ENCODE measurements at regions not wholly inside any gene's neighbourhood (a gene's known extent, or its start where the extent isn't known, plus 50 kb on each side); places are given as distances from the start of the nearest gene placed in this dataset.

- peaks cover 4% of the 10 kb centered on the region in 2 donors for H3K9me3 ChIP-seq (ENCODE audit: control insufficient read depth in 1 of 2, low read length in 2 of 2)
- H3K4me1 ChIP-seq (ENCODE audit: control insufficient read depth in 1 of 2, insufficient read depth in 2 of 2, low read length in 2 of 2), result no peaks in the 10 kb centered on the region
Observed at GRCh38 chr6:169052462-169052861, 201.2 kb downstream of the THBS2 start.

DNA sequence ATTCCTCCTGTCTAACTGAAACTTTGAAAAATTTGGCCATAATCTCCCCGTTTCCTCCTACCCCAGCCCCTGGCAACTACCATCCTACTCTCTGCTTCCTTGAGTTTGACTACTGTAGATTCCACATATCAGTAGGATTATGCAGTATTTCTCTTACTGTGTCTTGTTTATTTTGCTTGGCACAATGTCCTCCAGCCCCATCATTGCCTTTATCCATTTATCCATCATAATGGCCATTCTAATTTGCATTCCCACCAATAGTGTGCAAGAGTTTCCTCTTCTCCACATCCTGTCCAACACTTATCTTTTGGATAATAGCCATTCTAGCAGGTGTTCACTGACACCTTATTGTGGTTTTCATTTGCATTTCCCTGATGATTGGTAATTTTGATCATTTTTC lies 202.3 kb downstream of the THBS2 start:
- peaks cover 4% of the 10 kb centered on the region in 2 donors for H3K9me3 ChIP-seq (ENCODE audit: control insufficient read depth in 1 of 2, low read length in 2 of 2)
- H3K4me1 ChIP-seq (ENCODE audit: control insufficient read depth in 1 of 2, insufficient read depth in 2 of 2, low read length in 2 of 2), result no peaks in the 10 kb centered on the region
- H3K36me3 ChIP-seq (ENCODE audit: control insufficient read depth in 1 of 2, insufficient read depth in 2 of 2, low read length in 2 of 2), result no peaks in the 10 kb centered on the region
- H3K4me3 ChIP-seq (ENCODE audit: low read depth in 1 of 2, low read length in 2 of 2), result no peak overlapping the region
- H3K27me3 ChIP-seq (ENCODE audit: low read depth, low read length), result no peaks in the 10 kb centered on the region
- no peak overlapping the region for H3K27ac ChIP-seq (ENCODE audit: low read length)

More at GRCh38 chr6:169052462-169052861, 201.2 kb downstream of the THBS2 start:
- Histone ChIP-seq H3K4me3 (ENCODE audit: low read depth in 1 of 2, low read length in 2 of 2) (no peak overlapping the region), H3K27me3 (ENCODE audit: low read depth, low read length) (no peaks in the 10 kb centered on the region), H3K27ac (ENCODE audit: low read length) (no peak overlapping the region), H3K36me3 (ENCODE audit: control insufficient read depth in 1 of 2, insufficient read depth in 2 of 2, low read length in 2 of 2) (no peaks in the 10 kb centered on the region)

- Histone ChIP-seq H3K36me3 (ENCODE audit: control insufficient read depth in 1 of 2, insufficient read depth in 2 of 2, low read length in 2 of 2) (no peaks in the 10 kb centered on the region), H3K4me1 (ENCODE audit: control insufficient read depth in 1 of 2, insufficient read depth in 2 of 2, low read length in 2 of 2) (no peaks in the 10 kb centered on the region), H3K27ac (ENCODE audit: low read length) (no peak overlapping the region), H3K9me3 (ENCODE audit: control insufficient read depth in 1 of 2, low read length in 2 of 2) (no peaks in the 10 kb centered on the region), H3K27me3 (ENCODE audit: low read depth, low read length) (no peaks in the 10 kb centered on the region), H3K4me3 (ENCODE audit: low read depth in 1 of 2, low read length in 2 of 2) (no peak overlapping the region)
Observed at GRCh38 chr6:169048865-169049205, 204.8 kb downstream of the THBS2 start.

DNA sequence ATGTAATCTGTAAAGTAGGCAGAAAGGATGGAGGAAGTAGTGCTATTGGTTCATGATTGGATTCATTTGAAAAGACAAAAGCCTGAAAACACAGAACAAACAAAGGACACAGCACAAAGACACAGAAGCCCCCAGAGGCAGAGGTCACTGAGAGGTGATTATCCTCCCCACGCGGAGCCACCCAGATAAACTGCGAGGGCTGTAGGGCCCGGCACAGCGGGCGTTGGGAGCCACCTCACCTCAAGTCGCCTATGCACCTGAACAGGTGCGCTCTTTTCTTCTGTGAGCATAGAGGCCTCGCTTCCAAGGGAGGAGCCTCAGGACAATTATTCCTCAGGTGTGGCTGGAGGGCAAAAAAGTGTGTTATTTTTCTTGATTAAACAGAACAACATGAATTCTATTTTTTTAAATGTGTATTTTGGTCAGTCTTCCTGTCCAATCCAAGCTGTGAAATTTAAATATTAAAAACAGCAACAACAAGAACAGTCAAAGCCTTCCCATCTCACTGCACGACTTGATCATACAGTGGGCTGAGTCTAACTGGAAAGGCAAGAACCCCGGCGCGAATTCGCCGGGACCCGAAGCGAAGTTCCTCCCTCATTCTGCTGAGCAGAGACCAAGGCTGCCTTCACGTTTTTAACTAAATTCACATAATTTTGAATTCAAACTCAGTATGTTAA lies 205.3 kb downstream of the THBS2 start:
- H3K27ac ChIP-seq (ENCODE audit: low read length), result no peak overlapping the region
- H3K36me3 ChIP-seq (ENCODE audit: control insufficient read depth in 1 of 2, insufficient read depth in 2 of 2, low read length in 2 of 2), result no peaks in the 10 kb centered on the region
- H3K9me3 ChIP-seq (ENCODE audit: control insufficient read depth in 1 of 2, low read length in 2 of 2), result no peaks in the 10 kb centered on the region
- peaks cover 0 to 1% of the 10 kb centered on the region in 2 donors for H3K4me1 ChIP-seq (ENCODE audit: control insufficient read depth in 1 of 2, insufficient read depth in 2 of 2, low read length in 2 of 2)
- no peak overlapping the region for H3K4me3 ChIP-seq (ENCODE audit: low read depth in 1 of 2, low read length in 2 of 2)
- no peaks in the 10 kb centered on the region for H3K27me3 ChIP-seq (ENCODE audit: low read depth, low read length)

DNA sequence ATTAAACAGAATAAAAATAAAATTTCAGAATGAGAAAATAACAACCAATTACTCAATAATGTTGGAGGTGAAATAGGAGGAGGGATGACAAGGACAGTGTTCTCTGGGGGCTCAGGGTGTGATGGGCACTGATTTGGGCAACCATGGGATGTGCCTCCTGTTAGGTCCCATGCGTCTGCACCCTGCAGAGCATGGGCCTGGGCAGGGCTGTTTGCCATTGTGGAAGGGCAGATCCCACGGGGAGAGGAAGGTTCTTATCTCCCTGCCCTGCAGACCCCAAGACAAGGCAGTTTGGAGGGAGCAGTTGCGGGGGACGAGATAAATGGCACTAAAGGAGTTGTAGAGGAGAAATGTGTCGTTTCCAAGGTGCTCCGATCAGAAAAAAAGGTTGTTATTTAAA lies 206.3 kb downstream of the THBS2 start:
- Histone ChIP-seq H3K27ac (ENCODE audit: low read length) (no peak overlapping the region), H3K27me3 (ENCODE audit: low read depth, low read length) (no peaks in the 10 kb centered on the region)

DNA sequence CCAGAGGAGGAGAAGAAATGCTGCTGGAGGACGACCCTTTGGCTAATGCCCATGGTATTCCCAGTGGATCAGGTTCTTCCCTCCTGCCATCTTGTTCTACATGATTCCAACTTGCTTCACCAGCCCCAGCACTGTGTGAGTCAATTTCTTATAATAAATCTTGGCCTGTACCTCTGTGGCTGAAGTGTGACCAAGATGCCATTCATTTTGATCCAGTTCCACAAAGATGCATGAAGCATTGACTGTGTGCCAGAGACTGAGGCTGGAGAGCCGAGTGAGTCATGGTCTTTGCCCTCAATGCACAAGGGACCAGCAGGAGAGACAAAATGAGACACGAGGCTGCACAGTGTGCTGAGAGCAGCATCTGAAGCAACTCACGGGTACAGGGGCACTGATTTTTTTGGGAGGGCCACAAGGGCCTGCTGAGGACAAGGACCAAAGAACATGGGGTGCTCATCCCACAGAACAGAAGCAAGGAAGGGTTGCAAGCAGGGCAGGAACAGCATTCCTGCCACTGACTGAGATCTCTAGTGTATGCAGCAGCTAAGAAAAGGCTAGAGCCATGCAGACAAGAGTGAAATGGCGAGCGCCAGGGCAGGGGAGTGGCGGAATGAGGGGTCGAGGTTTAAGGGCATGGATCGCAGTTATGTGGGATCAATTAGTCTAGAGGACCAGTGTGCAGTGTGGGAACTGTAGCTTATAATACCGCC lies 207.0 kb downstream of the THBS2 start:
- H3K9me3 ChIP-seq (ENCODE audit: control insufficient read depth in 1 of 2, low read length in 2 of 2), result no peaks in the 10 kb centered on the region
- H3K27me3 ChIP-seq (ENCODE audit: low read depth, low read length), result no peaks in the 10 kb centered on the region
- peaks cover 0 to 4% of the 10 kb centered on the region in 2 donors for H3K4me1 ChIP-seq (ENCODE audit: control insufficient read depth in 1 of 2, insufficient read depth in 2 of 2, low read length in 2 of 2)
- no peaks in the 10 kb centered on the region for H3K36me3 ChIP-seq (ENCODE audit: control insufficient read depth in 1 of 2, insufficient read depth in 2 of 2, low read length in 2 of 2)
- H3K27ac ChIP-seq (ENCODE audit: low read length), result no peak overlapping the region
- no peak overlapping the region for H3K4me3 ChIP-seq (ENCODE audit: low read depth in 1 of 2, low read length in 2 of 2)

More for the DNA sequence above, 206.3 kb downstream of the THBS2 start:
- H3K36me3 ChIP-seq (ENCODE audit: control insufficient read depth in 1 of 2, insufficient read depth in 2 of 2, low read length in 2 of 2), result no peaks in the 10 kb centered on the region
- H3K4me1 ChIP-seq (ENCODE audit: control insufficient read depth in 1 of 2, insufficient read depth in 2 of 2, low read length in 2 of 2), result peaks cover 0 to 4% of the 10 kb centered on the region in 2 donors
- no peaks in the 10 kb centered on the region for H3K9me3 ChIP-seq (ENCODE audit: control insufficient read depth in 1 of 2, low read length in 2 of 2)
- no peak overlapping the region for H3K4me3 ChIP-seq (ENCODE audit: low read depth in 1 of 2, low read length in 2 of 2)

DNA sequence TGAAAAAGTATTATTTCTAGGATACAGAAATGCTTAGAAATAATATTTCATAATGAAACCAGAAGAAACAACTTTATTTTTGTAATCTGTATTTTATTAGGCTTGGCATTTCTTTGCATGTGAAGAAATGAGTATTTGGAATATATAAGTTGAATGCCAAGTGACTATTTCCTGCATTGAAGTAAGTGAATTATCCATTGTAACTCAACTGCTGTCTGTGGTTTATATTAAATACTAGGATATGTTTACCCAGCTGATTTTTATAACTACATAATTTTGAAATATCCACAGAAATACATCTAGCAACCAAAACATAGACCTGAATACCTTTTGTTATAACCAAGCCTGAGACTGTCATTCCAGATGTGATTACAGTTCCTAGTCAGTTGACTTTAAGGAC lies 207.6 kb downstream of the THBS2 start:
- H3K4me3 ChIP-seq (ENCODE audit: low read depth in 1 of 2, low read length in 2 of 2), result no peak overlapping the region
- no peaks in the 10 kb centered on the region for H3K27me3 ChIP-seq (ENCODE audit: low read depth, low read length)
- no peak overlapping the region for H3K27ac ChIP-seq (ENCODE audit: low read length)
- H3K9me3 ChIP-seq (ENCODE audit: control insufficient read depth in 1 of 2, low read length in 2 of 2), result no peaks in the 10 kb centered on the region
- H3K4me1 ChIP-seq (ENCODE audit: control insufficient read depth in 1 of 2, insufficient read depth in 2 of 2, low read length in 2 of 2), result peaks cover 0 to 4% of the 10 kb centered on the region in 2 donors
- H3K36me3 ChIP-seq (ENCODE audit: control insufficient read depth in 1 of 2, insufficient read depth in 2 of 2, low read length in 2 of 2), result no peaks in the 10 kb centered on the region

DNA sequence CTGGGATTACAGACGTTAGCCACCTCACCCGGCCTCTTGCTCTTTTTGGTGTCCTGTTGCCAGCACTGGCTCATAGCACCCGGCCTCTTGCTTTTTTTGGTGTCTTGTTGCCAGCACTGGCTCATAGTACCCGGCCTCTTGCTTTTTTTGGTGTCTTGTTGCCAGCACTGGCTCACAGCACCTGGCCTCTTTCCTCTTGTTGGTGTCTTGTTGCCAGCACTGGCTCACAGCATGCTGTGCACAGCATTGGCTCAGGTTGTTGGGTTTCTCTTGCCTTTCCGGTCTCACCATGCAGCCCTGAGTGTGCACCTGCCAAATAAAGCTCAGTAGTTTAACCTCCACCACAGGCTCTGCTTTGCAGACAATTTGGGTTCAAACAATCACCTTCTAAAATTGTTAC lies 208.2 kb downstream of the THBS2 start:
- no peaks in the 10 kb centered on the region for H3K27me3 ChIP-seq (ENCODE audit: low read depth, low read length)
- H3K4me3 ChIP-seq (ENCODE audit: low read depth in 1 of 2, low read length in 2 of 2), result no peak overlapping the region
- peaks cover 0 to 4% of the 10 kb centered on the region in 2 donors for H3K4me1 ChIP-seq (ENCODE audit: control insufficient read depth in 1 of 2, insufficient read depth in 2 of 2, low read length in 2 of 2)
- H3K9me3 ChIP-seq (ENCODE audit: control insufficient read depth in 1 of 2, low read length in 2 of 2), result no peaks in the 10 kb centered on the region
- no peaks in the 10 kb centered on the region for H3K36me3 ChIP-seq (ENCODE audit: control insufficient read depth in 1 of 2, insufficient read depth in 2 of 2, low read length in 2 of 2)
- no peak overlapping the region for H3K27ac ChIP-seq (ENCODE audit: low read length)

DNA sequence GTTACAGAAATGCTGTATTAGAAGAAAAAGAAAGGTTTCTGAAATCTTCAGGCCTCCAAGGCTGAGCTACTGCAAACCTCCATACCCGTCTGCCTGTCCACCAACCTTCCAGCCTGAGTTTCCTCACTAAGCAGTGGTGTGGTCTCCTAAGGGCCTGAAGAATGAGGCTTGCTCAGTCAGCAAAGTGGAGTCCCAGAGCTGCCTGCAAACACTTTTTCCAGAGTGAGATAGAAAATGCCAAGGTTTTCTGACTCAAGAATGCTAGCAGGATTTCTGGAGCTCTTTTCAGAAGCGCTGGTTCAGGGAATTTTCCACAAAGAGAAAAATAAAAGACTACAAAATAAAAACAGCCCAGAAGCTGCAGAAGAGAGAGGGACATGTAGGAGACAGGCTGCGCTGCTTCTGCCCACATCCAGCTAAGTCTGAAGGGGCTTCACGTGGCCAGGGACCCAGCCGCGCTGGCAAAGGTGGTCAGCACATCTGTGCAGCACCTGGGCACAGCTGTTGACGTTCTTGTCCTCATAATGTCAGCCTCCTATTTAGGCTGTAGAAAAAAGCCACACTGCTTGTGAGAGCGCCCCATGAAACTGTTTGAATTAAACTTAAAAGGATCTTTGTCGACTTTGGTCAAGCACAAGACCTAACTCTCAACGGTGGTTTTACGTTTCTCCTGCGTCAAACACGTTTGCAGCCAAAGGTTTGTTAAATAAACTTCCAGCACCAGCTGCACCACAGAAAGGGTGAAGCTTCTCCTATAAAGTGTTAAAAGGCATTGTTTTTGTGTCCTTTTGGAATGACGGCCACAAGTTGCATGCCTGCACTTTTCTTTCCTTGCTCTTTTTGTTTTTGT lies 209.0 kb downstream of the THBS2 start:
- Histone ChIP-seq H3K27ac (ENCODE audit: low read length) (no peak overlapping the region), H3K36me3 (ENCODE audit: control insufficient read depth in 1 of 2, insufficient read depth in 2 of 2, low read length in 2 of 2) (no peaks in the 10 kb centered on the region), H3K9me3 (ENCODE audit: control insufficient read depth in 1 of 2, low read length in 2 of 2) (no peaks in the 10 kb centered on the region), H3K4me3 (ENCODE audit: low read depth in 1 of 2, low read length in 2 of 2) (no peak overlapping the region), H3K4me1 (ENCODE audit: control insufficient read depth in 1 of 2, insufficient read depth in 2 of 2, low read length in 2 of 2) (peaks cover 0 to 4% of the 10 kb centered on the region in 2 donors), H3K27me3 (ENCODE audit: low read depth, low read length) (no peaks in the 10 kb centered on the region)

DNA sequence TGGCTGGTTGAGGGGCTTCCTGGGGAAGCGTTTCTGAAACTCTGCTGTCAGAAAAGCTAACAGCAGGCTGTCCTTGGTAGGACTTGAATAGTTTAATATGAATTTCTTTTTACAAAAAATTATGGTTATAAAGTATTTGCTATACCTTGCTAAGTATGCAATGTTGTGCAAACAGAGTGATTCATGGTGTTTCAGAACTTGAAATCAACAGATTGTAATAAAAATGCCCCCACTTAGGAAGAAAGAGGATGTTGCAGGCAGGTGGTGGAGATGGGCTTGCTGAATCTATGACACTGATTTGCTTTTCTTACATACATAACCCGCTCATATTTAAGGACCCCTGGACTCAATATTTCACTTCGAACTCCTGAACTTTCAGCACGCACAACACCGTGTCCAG lies 211.6 kb downstream of the THBS2 start:
- no peak overlapping the region for H3K4me3 ChIP-seq (ENCODE audit: low read depth in 1 of 2, low read length in 2 of 2)
- H3K4me1 ChIP-seq (ENCODE audit: control insufficient read depth in 1 of 2, insufficient read depth in 2 of 2, low read length in 2 of 2), result peaks cover 0 to 4% of the 10 kb centered on the region in 2 donors
- no peaks in the 10 kb centered on the region for H3K9me3 ChIP-seq (ENCODE audit: control insufficient read depth in 1 of 2, low read length in 2 of 2)
- H3K27ac ChIP-seq (ENCODE audit: low read length), result no peak overlapping the region
- no peaks in the 10 kb centered on the region for H3K36me3 ChIP-seq (ENCODE audit: control insufficient read depth in 1 of 2, insufficient read depth in 2 of 2, low read length in 2 of 2)
- no peaks in the 10 kb centered on the region for H3K27me3 ChIP-seq (ENCODE audit: low read depth, low read length)

DNA sequence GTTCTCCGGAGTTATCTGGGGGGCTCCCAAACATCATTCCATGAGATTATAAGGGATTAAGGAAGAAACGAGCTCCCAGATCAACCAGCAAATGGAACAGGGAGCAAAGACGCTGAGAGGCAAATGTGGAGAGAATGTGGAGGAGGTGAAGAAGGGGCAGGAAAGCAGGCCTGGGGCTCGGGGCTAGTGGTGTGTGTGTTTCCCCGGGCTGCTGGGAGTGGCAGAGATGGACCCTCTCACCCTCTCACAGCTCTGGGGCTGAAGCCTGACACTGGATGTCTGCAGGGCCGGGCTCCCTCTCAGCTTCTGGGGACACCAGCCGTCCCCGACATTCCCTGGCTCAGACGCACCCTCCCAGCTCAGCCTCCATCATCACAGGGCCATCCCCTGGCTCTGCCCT lies 212.6 kb downstream of the THBS2 start:
- H3K9me3 ChIP-seq (ENCODE audit: control insufficient read depth in 1 of 2, low read length in 2 of 2), result no peaks in the 10 kb centered on the region
- peaks cover 0 to 4% of the 10 kb centered on the region in 2 donors for H3K4me1 ChIP-seq (ENCODE audit: control insufficient read depth in 1 of 2, insufficient read depth in 2 of 2, low read length in 2 of 2)
- H3K27me3 ChIP-seq (ENCODE audit: low read depth, low read length), result no peaks in the 10 kb centered on the region
- H3K27ac ChIP-seq (ENCODE audit: low read length), result no peak overlapping the region
- no peak overlapping the region for H3K4me3 ChIP-seq (ENCODE audit: low read depth in 1 of 2, low read length in 2 of 2)
- no peaks in the 10 kb centered on the region for H3K36me3 ChIP-seq (ENCODE audit: control insufficient read depth in 1 of 2, insufficient read depth in 2 of 2, low read length in 2 of 2)
